T-helper 1 cell treated with Interleukin-12 subunit alpha and Interleukin-12 subunit beta and Interleukin-4 antibody, amounts not matched to agents 30 μg/mL and 1 μg/mL, for 36 hours (primary cell): ENCODE measurements at regions not wholly inside any gene's neighbourhood (a gene's known extent, or its start where the extent isn't known, plus 50 kb on each side); places are given as distances from the start of the nearest gene placed in this dataset.

Source experiments
- H3K27ac Mint-ChIP-seq: one replicate; pipeline ENCODE4 v1.8.0; 2021; ENCODE audit warnings: mild to moderate bottlenecking, mixed read lengths
- H3K27me3 Mint-ChIP-seq: one replicate; pipeline ENCODE4 v1.8.0; 2021; ENCODE audit warnings: low read depth, mixed read lengths
- H3K36me3 Mint-ChIP-seq: one replicate; pipeline ENCODE4 v1.8.0; 2021; ENCODE audit warnings: low read depth, mixed read lengths
- H3K4me1 Mint-ChIP-seq: one replicate; pipeline ENCODE4 v1.8.0; 2021; ENCODE audit warnings: low read depth, mixed read lengths
- H3K4me3 Mint-ChIP-seq: one replicate; pipeline ENCODE4 v1.8.0; 2021; ENCODE audit warnings: mild to moderate bottlenecking, moderate library complexity, mixed read lengths
- H3K9me3 Mint-ChIP-seq: one replicate; pipeline ENCODE4 v1.8.0; 2021; ENCODE audit warnings: mixed read lengths

- no peaks in the 10 kb centered on the region for H3K9me3 Mint-ChIP-seq
- H3K4me3 Mint-ChIP-seq: no peak overlapping the region
- no peaks in the 10 kb centered on the region for H3K36me3 Mint-ChIP-seq
- no peaks in the 10 kb centered on the region for H3K4me1 Mint-ChIP-seq
- H3K27ac Mint-ChIP-seq: no peak overlapping the region
- H3K27me3 Mint-ChIP-seq: peaks cover 2% of the 10 kb centered on the region
These were observed 175.2 kb upstream of the HDAC4 start for GRCh38 chr2:239575931-239576445.

GRCh38 chr2:239574434-239575156, 173.8 kb upstream of the HDAC4 start:
- Mint-ChIP-seq H3K27ac (no peak overlapping the region), H3K9me3 (no peaks in the 10 kb centered on the region)

GRCh38 chr2:239574054-239574433, 173.2 kb upstream of the HDAC4 start:
- no peaks in the 10 kb centered on the region for H3K36me3 Mint-ChIP-seq
- no peak overlapping the region for H3K27ac Mint-ChIP-seq
- H3K4me3 Mint-ChIP-seq: no peak overlapping the region

More at GRCh38 chr2:239574434-239575156, 173.8 kb upstream of the HDAC4 start:
- no peaks in the 10 kb centered on the region for H3K36me3 Mint-ChIP-seq
- no peaks in the 10 kb centered on the region for H3K27me3 Mint-ChIP-seq
- H3K4me1 Mint-ChIP-seq: no peaks in the 10 kb centered on the region
- no peak overlapping the region for H3K4me3 Mint-ChIP-seq

GRCh38 chr2:239570971-239571520, 170.2 kb upstream of the HDAC4 start:
- no peaks in the 10 kb centered on the region for H3K9me3 Mint-ChIP-seq
- H3K4me1 Mint-ChIP-seq: no peaks in the 10 kb centered on the region
- no peak overlapping the region for H3K27ac Mint-ChIP-seq
- no peaks in the 10 kb centered on the region for H3K27me3 Mint-ChIP-seq
- H3K4me3 Mint-ChIP-seq: no peak overlapping the region
- no peaks in the 10 kb centered on the region for H3K36me3 Mint-ChIP-seq

More at GRCh38 chr2:239574054-239574433, 173.2 kb upstream of the HDAC4 start:
- H3K9me3 Mint-ChIP-seq: no peaks in the 10 kb centered on the region
- no peaks in the 10 kb centered on the region for H3K4me1 Mint-ChIP-seq
- H3K27me3 Mint-ChIP-seq: no peaks in the 10 kb centered on the region

GRCh38 chr2:239570216-239570925, 169.6 kb upstream of the HDAC4 start:
- H3K27me3 Mint-ChIP-seq: no peaks in the 10 kb centered on the region
- no peak overlapping the region for H3K4me3 Mint-ChIP-seq
- H3K27ac Mint-ChIP-seq: no peak overlapping the region
- no peaks in the 10 kb centered on the region for H3K9me3 Mint-ChIP-seq
- no peaks in the 10 kb centered on the region for H3K36me3 Mint-ChIP-seq
- no peaks in the 10 kb centered on the region for H3K4me1 Mint-ChIP-seq

- no peak overlapping the region for H3K27ac Mint-ChIP-seq
- no peak overlapping the region for H3K4me3 Mint-ChIP-seq
- H3K27me3 Mint-ChIP-seq: no peaks in the 10 kb centered on the region
- H3K9me3 Mint-ChIP-seq: no peaks in the 10 kb centered on the region
- H3K4me1 Mint-ChIP-seq: no peaks in the 10 kb centered on the region
- no peaks in the 10 kb centered on the region for H3K36me3 Mint-ChIP-seq
These were observed 168.7 kb upstream of the HDAC4 start for GRCh38 chr2:239569401-239570090.

- Mint-ChIP-seq H3K27ac (no peak overlapping the region), H3K4me1 (no peaks in the 10 kb centered on the region), H3K9me3 (no peaks in the 10 kb centered on the region), H3K36me3 (no peaks in the 10 kb centered on the region), H3K4me3 (no peak overlapping the region), H3K27me3 (no peaks in the 10 kb centered on the region)
These were observed 167.8 kb upstream of the HDAC4 start for GRCh38 chr2:239568601-239569000.

GRCh38 chr2:239567786-239568185, 167.0 kb upstream of the HDAC4 start:
- no peaks in the 10 kb centered on the region for H3K4me1 Mint-ChIP-seq
- no peaks in the 10 kb centered on the region for H3K9me3 Mint-ChIP-seq
- no peak overlapping the region for H3K27ac Mint-ChIP-seq
- H3K36me3 Mint-ChIP-seq: no peaks in the 10 kb centered on the region
- no peak overlapping the region for H3K4me3 Mint-ChIP-seq
- no peaks in the 10 kb centered on the region for H3K27me3 Mint-ChIP-seq

- no peaks in the 10 kb centered on the region for H3K36me3 Mint-ChIP-seq
These were observed 166.3 kb upstream of the HDAC4 start for GRCh38 chr2:239566995-239567568.

GRCh38 chr2:239566162-239566994, 165.6 kb upstream of the HDAC4 start:
- Mint-ChIP-seq H3K9me3 (no peaks in the 10 kb centered on the region), H3K4me3 (no peak overlapping the region), H3K27me3 (no peaks in the 10 kb centered on the region), H3K27ac (no peak overlapping the region), H3K36me3 (no peaks in the 10 kb centered on the region), H3K4me1 (no peaks in the 10 kb centered on the region)

More at GRCh38 chr2:239566995-239567568, 166.3 kb upstream of the HDAC4 start:
- Mint-ChIP-seq H3K9me3 (no peaks in the 10 kb centered on the region), H3K27ac (no peak overlapping the region), H3K4me3 (no peak overlapping the region), H3K4me1 (no peaks in the 10 kb centered on the region), H3K27me3 (no peaks in the 10 kb centered on the region)

GRCh38 chr2:239564587-239564986, 163.8 kb upstream of the HDAC4 start:
- H3K4me3 Mint-ChIP-seq: no peak overlapping the region
- H3K4me1 Mint-ChIP-seq: no peaks in the 10 kb centered on the region
- no peaks in the 10 kb centered on the region for H3K27me3 Mint-ChIP-seq
- no peak overlapping the region for H3K27ac Mint-ChIP-seq
- H3K9me3 Mint-ChIP-seq: no peaks in the 10 kb centered on the region
- H3K36me3 Mint-ChIP-seq: no peaks in the 10 kb centered on the region

- no peaks in the 10 kb centered on the region for H3K4me1 Mint-ChIP-seq
- H3K9me3 Mint-ChIP-seq: no peaks in the 10 kb centered on the region
- peaks cover 4% of the 10 kb centered on the region for H3K27me3 Mint-ChIP-seq
- H3K4me3 Mint-ChIP-seq: no peak overlapping the region
- H3K27ac Mint-ChIP-seq: no peak overlapping the region
- no peaks in the 10 kb centered on the region for H3K36me3 Mint-ChIP-seq
These were observed 162.7 kb upstream of the HDAC4 start for GRCh38 chr2:239563561-239563960.

GRCh38 chr2:239561446-239562001, 160.7 kb upstream of the HDAC4 start:
- Mint-ChIP-seq H3K36me3 (no peaks in the 10 kb centered on the region), H3K27me3 (peaks cover 16% of the 10 kb centered on the region), H3K27ac (no peak overlapping the region), H3K4me3 (no peak overlapping the region), H3K4me1 (no peaks in the 10 kb centered on the region), H3K9me3 (no peaks in the 10 kb centered on the region)
